GM12801 (cell line): ENCODE measurements at regions not wholly inside any gene's neighbourhood (a gene's known extent, or its start where the extent isn't known, plus 50 kb on each side); places are given as distances from the start of the nearest gene placed in this dataset.

Experiments used
- TF ChIP-seq, protein P1 (sequence below): IDR thresholded peaks from one replicate; pipeline ENCODE4 v1.5.1; 2011; ENCODE audit warnings: control low read depth; ENCODE audit not compliant: insufficient read length; ENCODE audit errors: extremely low read depth

DNA sequence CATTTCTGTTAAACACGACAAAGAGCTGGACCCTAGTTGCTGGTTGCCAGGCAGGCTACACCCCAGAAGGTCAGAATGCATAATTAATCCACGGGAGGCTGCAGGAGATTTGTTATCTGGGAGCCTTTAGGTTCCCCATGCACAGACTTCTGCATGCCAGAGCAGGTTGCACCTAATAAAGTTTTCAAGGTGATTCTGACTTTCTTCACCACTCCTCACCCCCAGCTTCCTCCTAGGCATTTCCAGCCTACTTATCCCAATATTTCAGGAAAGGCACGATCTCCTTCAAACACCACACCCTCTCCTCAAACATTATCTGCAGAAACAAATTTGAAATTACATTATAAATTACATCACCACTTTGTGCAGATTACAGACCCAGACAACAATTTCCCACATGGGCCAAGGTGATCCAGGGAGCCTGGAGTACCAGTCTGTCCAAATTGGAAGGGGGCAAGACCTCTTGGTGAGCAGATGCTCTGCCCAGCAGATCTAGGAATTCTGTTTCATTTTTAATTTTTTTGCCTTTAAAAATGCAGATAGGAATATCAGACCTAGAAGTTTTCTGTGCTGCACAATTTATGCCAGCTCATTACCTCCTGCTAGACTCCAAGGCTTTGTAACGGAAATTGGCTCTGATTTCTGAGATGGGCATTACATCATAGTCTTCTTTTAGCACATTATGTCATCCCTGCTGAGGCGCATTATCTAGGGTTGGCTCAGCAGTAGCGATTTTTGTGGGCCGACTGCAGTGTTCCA, 363.4 kb upstream of the SLC30A5 start:
- TF ChIP-seq, protein P1, sequence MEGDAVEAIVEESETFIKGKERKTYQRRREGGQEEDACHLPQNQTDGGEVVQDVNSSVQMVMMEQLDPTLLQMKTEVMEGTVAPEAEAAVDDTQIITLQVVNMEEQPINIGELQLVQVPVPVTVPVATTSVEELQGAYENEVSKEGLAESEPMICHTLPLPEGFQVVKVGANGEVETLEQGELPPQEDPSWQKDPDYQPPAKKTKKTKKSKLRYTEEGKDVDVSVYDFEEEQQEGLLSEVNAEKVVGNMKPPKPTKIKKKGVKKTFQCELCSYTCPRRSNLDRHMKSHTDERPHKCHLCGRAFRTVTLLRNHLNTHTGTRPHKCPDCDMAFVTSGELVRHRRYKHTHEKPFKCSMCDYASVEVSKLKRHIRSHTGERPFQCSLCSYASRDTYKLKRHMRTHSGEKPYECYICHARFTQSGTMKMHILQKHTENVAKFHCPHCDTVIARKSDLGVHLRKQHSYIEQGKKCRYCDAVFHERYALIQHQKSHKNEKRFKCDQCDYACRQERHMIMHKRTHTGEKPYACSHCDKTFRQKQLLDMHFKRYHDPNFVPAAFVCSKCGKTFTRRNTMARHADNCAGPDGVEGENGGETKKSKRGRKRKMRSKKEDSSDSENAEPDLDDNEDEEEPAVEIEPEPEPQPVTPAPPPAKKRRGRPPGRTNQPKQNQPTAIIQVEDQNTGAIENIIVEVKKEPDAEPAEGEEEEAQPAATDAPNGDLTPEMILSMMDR = no peak

DNA sequence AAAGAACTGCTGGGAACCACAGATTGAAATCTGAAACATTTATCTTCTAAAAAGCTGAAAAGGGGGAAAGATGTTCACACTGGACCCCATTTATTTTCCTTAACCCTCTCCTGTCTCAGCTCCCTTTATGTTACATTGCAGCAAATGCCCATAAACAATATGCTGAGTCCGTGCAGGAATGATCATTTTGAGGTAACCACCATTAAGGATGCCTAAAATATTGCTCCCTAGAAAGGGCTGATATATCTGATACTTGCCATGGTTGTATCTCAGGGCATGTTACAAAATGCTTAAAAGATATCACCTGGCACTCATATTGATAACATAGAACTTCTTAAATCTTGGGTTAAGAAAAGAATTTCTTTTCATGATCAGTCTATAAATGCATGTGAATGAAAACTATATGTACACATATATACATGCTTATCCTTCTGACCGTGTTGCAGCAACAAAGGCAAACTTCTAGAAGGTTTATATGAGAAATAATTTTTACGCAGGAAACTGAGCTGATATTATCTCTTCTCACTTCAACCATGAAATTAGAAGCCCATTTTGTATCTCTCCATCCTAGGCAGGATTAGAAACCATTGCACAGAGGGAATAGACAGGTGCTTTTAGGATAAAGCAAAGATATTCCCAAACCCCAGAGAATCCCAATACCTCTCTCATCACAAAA, 362.7 kb upstream of the SLC30A5 start:
- TF ChIP-seq, protein P1 = no peak

DNA sequence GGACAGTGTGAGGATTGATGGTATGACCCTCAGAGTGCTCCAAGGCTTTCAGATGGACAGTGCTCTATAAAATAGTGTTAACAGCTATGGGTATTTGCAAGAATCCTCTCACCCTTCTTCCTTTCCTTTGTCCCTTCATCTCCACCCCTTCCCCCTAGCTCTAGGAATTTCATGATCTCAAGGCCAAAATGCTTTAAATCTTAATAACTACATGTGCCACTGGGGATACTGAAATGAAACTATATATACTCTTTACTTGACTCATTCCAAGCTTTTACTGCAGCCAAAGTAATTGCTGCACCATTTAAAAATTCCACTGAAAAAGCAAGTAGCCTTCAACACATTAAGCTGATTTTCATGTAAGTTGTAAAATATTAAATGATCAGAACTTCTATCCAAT, 361.6 kb upstream of the SLC30A5 start:
- TF ChIP-seq, protein P1 = no peak

DNA sequence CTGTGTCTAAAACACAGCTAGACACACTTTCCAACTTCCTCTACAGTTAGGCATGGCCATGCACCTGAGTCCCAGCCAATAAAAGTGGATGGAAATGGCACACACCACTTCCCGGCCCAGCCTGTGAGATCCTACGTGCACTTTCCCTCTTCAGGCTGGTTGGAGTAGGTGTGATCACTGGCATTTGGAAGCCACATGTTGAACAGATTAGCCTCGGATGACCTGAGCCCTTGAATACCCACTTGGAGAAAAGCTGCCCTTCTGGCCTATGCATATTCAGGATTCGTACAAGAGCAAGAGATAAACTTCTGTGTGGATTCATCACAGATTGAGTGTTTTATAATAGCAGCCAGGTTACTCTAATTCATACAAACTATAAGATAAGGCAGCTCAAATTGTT, 359.0 kb upstream of the SLC30A5 start:
- TF ChIP-seq, protein P1 = no peak

DNA sequence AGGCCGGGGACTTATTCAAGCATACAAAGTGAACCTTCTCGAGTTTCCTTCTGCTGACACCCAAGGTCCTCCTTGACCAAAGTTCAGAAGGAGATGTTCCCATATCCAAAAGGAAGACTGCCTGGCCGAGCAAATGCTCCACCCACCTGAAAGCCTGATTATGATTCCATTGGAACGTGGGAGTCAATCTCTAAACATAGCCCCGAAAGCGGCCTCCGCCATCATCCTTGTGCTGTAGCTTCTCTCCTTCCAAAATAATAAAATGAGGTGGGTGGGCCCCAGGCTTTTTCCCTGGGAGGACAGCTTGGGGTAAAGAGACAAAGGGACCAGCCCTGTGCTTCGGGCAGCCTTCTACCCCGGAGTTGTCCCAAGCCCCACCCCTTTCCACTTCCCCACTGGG, 355.6 kb upstream of the SLC30A5 start:
- TF ChIP-seq, protein P1 = no peak

DNA sequence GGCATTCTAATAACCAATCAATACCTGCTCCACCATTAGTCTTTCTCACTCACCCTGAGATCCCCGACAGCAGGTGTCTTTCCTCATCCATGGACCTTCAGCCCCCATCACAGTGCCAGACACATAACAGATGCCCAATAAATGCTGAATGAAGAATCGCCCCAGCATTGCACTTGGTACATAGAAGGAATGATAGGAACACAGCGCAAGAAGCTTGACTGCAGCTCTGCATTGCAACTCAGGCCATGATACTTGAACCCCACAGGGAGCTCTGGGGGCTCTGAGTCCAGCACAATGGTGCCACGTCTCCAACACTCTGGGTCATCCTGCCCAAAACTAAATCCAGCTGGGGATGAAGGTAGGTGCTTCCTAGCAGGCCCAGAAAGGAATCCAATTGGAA, 355.0 kb upstream of the SLC30A5 start:
- TF ChIP-seq, protein P1 = no peak

DNA sequence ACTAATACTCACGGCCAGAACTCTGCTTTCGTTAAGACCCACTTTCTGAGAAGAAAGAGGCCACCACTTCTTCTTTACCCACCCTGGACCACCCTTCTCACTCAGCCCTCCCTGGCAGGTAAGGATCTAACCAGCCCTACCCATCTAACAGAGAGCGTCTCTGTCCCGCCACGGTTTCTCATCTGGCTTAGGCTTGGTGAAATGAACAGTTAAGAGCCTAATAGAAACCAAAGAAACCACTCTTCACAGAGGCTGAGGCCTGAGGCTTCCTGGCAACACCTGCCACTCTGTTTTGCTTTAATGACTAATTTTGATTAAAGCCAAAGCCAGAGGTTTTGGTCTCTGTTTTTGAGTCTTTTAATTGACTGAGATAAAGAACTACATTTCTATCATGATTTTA, 354.1 kb upstream of the SLC30A5 start:
- TF ChIP-seq, protein P1 = no peak
